ENCODE measurements at regions not wholly inside any gene's neighbourhood (a gene's known extent, or its start where the extent isn't known, plus 50 kb on each side); places are given as distances from the start of the nearest gene placed in this dataset.

DNA sequence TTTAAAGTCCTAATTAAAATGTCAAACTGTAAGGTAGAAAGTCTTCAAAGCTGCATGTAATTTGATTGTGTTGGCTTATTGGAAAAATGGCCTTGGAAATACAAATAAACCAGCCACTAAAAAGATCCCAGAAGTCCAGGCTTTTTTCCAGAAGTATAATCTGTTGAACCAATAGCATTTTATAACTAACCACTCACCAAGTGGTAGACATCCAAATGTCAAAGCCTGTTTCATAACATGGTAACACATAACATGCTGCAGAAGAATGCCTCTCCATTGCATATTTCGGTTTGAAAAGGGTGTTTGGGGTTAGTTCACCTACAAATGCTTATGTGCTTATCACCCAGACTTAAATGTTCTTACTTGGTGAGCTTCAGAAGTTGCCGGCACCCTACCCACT is 183.7 kb upstream of the DIO2 start:
- no peak overlapping the region for H2AFZ ChIP-seq (ENCODE audit: low read length)
- H3K9me2 ChIP-seq (replicated peaks; ENCODE audit: low read length) = 0 out of 2 replicates have a peak, but pooled peaks cover 4% of the 10 kb centered on the region
- ChIA-PET POLR2A (ENCODE audit: unreplicated experiment) (no interaction called here), CTCF (no interaction called here)
- no TSS peak for BruUV-seq (replicated peaks)
- intact Hi-C loops (cut with micrococcal nuclease) = no loop called here
- ATAC-seq = no peak
- H3K27ac ChIP-seq (ENCODE audit: low read length) = no peak overlapping the region
- H3K9me3 ChIP-seq (ENCODE audit: low read length) = no peaks in the 10 kb centered on the region
- H4K20me1 ChIP-seq (ENCODE audit: low read length) = no peaks in the 10 kb centered on the region
- H3K9ac ChIP-seq (ENCODE audit: low read length) = no peak overlapping the region
- DNase-seq = no peak
- no peaks in the 10 kb centered on the region for H3K79me2 ChIP-seq (ENCODE audit: low read length)
- H3F3A ChIP-seq (ENCODE audit: low read length, unreplicated experiment) = no peaks in the 10 kb centered on the region
- TF ChIP-seq EZH2phosphoT487 (IDR thresholded peaks at IDR 0.05; ENCODE audit: borderline replicate concordance, low read length) (no peak), EZH2 (IDR thresholded peaks at IDR 0.05; ENCODE audit: low read length, unreplicated experiment) (no peak)
- TF ChIP-seq, protein P1, sequence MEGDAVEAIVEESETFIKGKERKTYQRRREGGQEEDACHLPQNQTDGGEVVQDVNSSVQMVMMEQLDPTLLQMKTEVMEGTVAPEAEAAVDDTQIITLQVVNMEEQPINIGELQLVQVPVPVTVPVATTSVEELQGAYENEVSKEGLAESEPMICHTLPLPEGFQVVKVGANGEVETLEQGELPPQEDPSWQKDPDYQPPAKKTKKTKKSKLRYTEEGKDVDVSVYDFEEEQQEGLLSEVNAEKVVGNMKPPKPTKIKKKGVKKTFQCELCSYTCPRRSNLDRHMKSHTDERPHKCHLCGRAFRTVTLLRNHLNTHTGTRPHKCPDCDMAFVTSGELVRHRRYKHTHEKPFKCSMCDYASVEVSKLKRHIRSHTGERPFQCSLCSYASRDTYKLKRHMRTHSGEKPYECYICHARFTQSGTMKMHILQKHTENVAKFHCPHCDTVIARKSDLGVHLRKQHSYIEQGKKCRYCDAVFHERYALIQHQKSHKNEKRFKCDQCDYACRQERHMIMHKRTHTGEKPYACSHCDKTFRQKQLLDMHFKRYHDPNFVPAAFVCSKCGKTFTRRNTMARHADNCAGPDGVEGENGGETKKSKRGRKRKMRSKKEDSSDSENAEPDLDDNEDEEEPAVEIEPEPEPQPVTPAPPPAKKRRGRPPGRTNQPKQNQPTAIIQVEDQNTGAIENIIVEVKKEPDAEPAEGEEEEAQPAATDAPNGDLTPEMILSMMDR (conservative IDR thresholded peaks at IDR 0.05; ENCODE audit: low read depth, low read length) = no peak
- H3K36me3 ChIP-seq (ENCODE audit: low read depth, low read length) = no peaks in the 10 kb centered on the region
- peaks cover 18% of the 10 kb centered on the region for H3K4me1 ChIP-seq (ENCODE audit: insufficient read depth, low read length)
- H3K27me3 ChIP-seq (ENCODE audit: low read length) = no peaks in the 10 kb centered on the region
- no peak overlapping the region for H3K4me2 ChIP-seq (ENCODE audit: low read length)
- H3K4me3 ChIP-seq (ENCODE audit: low read length) = no peak overlapping the region

DNA sequence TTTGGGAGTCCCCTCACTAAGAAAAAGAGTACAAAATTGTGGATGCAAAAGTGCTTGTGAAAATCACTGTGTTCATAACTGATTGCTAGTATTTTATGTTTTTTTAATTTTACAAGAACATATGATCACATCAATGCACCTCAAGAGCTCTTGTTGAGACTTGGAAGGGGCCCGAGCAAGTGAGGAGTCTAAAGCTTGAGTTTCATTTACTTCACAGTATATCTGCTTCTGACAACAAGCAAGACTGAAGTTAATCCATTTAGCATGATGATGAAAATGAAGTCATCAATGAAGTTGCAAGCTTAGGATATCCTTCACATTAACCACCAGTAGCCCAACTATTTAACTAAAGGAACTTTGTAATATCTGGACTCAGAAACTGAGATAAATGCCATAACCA is 182.5 kb upstream of the DIO2 start:
- Histone ChIP-seq H3K4me2 (ENCODE audit: low read length) (no peak overlapping the region), H3K9me2 (replicated peaks; ENCODE audit: low read length) (0 out of 2 replicates have a peak, but pooled peaks cover 4% of the 10 kb centered on the region), H3F3A (ENCODE audit: low read length, unreplicated experiment) (peaks cover 3% of the 10 kb centered on the region), H3K4me3 (ENCODE audit: low read length) (no peak overlapping the region), H3K9me3 (ENCODE audit: low read length) (no peaks in the 10 kb centered on the region), H3K4me1 (ENCODE audit: insufficient read depth, low read length) (peaks cover 29% of the 10 kb centered on the region), H3K9ac (ENCODE audit: low read length) (no peak overlapping the region), H3K79me2 (ENCODE audit: low read length) (no peaks in the 10 kb centered on the region), H3K27me3 (ENCODE audit: low read length) (no peaks in the 10 kb centered on the region), H2AFZ (ENCODE audit: low read length) (no peak overlapping the region), H3K27ac (ENCODE audit: low read length) (no peak overlapping the region), H3K36me3 (ENCODE audit: low read depth, low read length) (no peaks in the 10 kb centered on the region), H4K20me1 (ENCODE audit: low read length) (no peaks in the 10 kb centered on the region)
- ATAC-seq (no peak), DNase-seq (no peak)
- ChIA-PET POLR2A (ENCODE audit: unreplicated experiment) (no interaction called here), CTCF (no interaction called here)
- intact Hi-C loops (cut with micrococcal nuclease) = no loop called here
- TF ChIP-seq, protein P1 (conservative IDR thresholded peaks at IDR 0.05; ENCODE audit: low read depth, low read length) = no peak
- no peak for TF ChIP-seq EZH2phosphoT487 (IDR thresholded peaks at IDR 0.05; ENCODE audit: borderline replicate concordance, low read length)
- TF ChIP-seq EZH2 (IDR thresholded peaks at IDR 0.05; ENCODE audit: low read length, unreplicated experiment) = no peak
- BruUV-seq (replicated peaks) = no TSS peak

GRCh38 chr14:80390906-80391305 is 179.6 kb upstream of the DIO2 start:
- H3K4me1 ChIP-seq (ENCODE audit: insufficient read depth, low read length) = peaks cover 47% of the 10 kb centered on the region
- 0 out of 2 replicates have a peak, but pooled peaks cover 4% of the 10 kb centered on the region for H3K9me2 ChIP-seq (replicated peaks; ENCODE audit: low read length)
- peaks cover 7% of the 10 kb centered on the region for H3F3A ChIP-seq (ENCODE audit: low read length, unreplicated experiment)
- no peak for TF ChIP-seq EZH2 (IDR thresholded peaks at IDR 0.05; ENCODE audit: low read length, unreplicated experiment)
- no peak for TF ChIP-seq EZH2phosphoT487 (IDR thresholded peaks at IDR 0.05; ENCODE audit: borderline replicate concordance, low read length)
- TF ChIP-seq, protein P1 (conservative IDR thresholded peaks at IDR 0.05; ENCODE audit: low read depth, low read length) = no peak
- ChIA-PET CTCF (interaction anchor here (0.6 kb wide), 1 partner anchor 196 kb away, joined by 4 read pairs; no protein-coding TSS in a partner anchor), POLR2A (ENCODE audit: unreplicated experiment) (no interaction called here)
- 0 out of 2 replicates have a peak overlapping the region, but pooled peaks have one; percentile 9 for H2AFZ ChIP-seq (ENCODE audit: low read length)
- no peak overlapping the region; the same call in 1 of the 2 replicates for H3K4me3 ChIP-seq (ENCODE audit: low read length)
- H3K36me3 ChIP-seq (ENCODE audit: low read depth, low read length) = no peaks in the 10 kb centered on the region
- no peak overlapping the region for H3K9ac ChIP-seq (ENCODE audit: low read length)
- peak overlapping the region; percentile 28 for H3K27ac ChIP-seq (ENCODE audit: low read length)
- no peaks in the 10 kb centered on the region for H3K79me2 ChIP-seq (ENCODE audit: low read length)
- ATAC-seq = peak; percentile 95
- intact Hi-C loops (cut with micrococcal nuclease) = no loop called here
- no peaks in the 10 kb centered on the region for H3K9me3 ChIP-seq (ENCODE audit: low read length)
- no peaks in the 10 kb centered on the region for H3K27me3 ChIP-seq (ENCODE audit: low read length)
- H4K20me1 ChIP-seq (ENCODE audit: low read length) = no peaks in the 10 kb centered on the region
- DNase-seq = peak; percentile 97
- peak overlapping the region; percentile 43 for H3K4me2 ChIP-seq (ENCODE audit: low read length)
- BruUV-seq (replicated peaks) = no TSS peak
